UCSD-AML1 (cell line): ENCODE measurements at regions not wholly inside any gene's neighbourhood (a gene's known extent, or its start where the extent isn't known, plus 50 kb on each side); places are given as distances from the start of the nearest gene placed in this dataset.

Experiments used
- DNase-seq: peaks from one replicate; lab custom pipeline; 2025; ENCODE audit not compliant: unreplicated experiment; lab: John Stamatoyannopoulos, UW

DNA sequence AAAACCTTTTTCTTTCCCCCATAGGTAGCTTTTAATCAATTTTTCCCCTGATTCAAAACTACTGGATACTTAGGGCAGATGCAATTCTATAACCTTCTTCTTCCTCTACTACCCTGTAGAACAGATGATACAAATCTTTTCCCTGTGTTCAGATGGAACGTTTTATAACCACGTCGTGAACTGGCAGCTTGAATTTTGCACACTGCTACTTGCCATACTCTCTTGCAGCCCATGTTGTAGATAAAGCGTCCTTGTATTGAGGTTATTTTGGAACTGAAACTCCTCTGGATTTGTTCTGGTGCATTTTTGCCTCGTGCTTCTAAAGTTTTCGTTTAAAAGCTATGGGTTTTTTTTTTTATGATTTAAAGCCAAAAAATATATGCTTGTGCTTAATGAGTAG, 440.2 kb downstream of the RFPL4B start:
- DNase-seq = no peak

DNA sequence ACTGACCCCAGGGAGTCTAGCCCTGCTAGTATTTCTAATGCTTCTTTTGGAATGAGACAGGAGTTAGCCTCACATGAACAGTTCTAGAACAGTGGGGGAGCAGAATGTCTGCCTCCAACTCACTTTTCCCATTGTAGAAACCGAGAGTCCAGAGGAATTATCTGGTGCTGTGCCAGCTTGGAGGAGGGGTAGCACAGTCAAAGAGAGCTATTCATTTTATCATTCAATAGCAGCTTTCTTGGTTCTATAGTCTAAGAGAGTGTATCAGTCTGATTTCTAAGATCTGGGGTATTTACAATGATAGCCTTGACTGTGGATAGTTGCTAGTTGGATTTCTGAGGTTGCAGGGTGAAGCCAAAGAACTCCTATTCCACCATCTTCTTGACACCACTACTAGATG, 448.2 kb downstream of the RFPL4B start:
- no peak for DNase-seq

DNA sequence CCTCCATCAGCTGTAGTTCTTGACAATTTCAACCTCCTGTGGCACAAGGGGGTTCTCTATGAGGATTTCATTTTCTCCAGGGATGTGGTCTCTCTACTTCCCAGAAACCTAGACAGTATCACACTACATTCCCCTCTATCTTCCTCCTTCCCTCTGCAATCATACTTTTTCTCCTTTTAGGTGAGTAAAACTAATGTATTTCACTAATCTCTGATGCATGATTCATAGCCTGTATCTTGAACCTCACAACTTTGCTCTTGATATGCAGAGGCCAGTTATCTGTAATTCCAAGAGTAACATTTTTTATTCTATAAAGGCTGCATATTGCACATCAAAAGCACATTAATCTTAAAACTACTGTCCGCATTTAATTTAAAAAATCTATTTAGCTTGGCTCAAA, 449.6 kb downstream of the RFPL4B start:
- DNase-seq = no peak

DNA sequence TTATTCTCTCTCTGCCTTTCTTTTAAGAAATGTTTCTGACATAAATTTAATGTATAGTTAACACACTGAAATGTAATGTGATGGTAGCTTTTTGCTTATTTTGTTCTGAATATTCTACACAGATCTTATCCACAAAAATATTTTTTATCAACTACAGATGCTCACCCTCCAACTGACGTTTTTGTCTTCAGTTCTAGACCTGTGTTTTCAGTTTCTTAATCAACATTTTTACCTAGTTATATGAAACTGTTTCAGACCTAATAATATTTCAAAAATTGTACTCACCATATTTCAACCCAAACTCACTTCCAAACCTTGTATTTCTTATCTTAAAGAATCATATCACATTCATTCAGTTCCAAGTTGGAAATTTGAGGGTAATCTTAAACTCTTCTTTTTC, 452.8 kb downstream of the RFPL4B start:
- DNase-seq = no peak

DNA sequence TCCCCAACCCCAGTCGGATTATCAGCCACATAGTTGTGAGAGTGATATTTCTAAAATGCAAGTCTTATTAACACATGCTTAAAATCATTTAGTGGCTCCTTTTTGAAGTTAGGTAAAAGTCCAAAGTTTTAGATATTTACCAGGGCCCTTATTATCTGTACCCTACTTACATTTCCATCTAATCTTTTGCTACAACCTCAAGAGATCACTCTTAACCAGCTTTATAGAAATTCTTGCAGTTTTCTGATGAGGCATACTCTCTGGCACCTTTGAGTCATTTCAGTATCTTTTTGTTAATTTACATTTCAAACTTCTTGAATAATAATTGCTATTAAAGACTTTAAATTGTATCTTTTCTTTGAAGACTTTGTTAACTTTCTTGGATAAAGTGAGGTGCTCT, 453.3 kb downstream of the RFPL4B start:
- DNase-seq = no peak

DNA sequence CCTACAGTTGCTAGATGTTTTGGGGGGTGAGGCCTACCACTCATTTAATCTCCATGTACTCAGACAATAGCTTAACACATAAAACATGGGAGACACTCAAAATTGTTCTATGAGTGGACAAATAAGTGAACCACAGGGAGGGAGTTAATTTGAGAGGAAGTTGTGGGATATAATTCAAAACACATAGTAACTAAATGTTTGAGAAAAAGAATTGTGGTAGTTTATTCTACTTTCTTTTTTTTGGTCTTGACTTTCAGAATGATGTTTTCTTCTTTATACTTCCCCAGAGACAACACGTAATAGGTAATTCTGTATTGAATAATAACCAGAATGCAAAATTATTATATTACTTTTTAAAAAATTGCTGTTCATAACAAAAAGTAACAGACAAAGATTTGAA, 453.8 kb downstream of the RFPL4B start:
- no peak for DNase-seq

DNA sequence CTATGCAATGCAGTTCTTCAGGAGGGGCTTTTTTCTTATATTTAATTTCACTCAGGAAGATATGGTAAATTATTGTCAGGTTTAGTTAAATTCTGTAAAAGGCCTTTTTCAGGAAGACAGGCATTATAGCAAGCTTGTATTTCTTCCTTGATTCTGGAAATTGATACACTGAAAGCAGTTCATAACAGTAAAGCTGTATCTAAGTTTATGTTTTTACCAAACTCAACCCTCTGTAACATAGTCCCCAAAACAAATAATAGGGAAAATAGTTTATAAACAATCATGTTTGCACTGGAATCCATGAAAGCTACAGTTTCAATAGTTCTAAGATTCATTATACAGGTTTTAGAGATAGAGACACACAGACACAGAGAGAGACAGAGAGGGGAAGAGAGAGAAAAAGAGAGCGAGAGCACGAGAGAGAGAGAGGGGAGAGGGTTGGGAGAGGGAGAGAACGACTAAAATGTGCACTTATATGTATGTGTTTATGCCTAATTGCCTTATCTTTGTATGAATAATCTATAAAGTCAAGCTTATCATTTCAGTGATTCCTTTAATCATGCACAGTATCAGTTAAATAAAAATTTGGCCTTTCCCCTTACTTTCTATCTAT, 454.4 kb downstream of the RFPL4B start:
- DNase-seq = no peak

DNA sequence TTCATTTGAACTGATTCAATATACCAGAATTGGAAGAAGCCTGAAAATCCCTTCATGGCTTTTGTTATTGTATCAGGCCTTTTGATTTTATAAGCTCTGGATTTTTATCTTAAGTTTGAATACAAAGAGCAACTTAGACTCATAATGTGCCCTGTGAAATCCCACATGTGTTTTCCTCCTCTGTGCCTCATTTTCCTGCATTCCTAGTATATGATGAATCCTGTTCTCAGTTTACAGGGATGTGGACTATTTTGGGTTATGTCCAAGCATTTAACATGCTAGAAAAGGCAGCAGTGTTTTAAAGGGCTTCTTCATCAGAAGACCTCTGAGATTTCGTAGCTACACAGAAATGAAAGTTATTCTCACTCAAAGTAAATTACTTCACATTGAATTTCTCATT, 455.0 kb downstream of the RFPL4B start:
- no peak for DNase-seq

DNA sequence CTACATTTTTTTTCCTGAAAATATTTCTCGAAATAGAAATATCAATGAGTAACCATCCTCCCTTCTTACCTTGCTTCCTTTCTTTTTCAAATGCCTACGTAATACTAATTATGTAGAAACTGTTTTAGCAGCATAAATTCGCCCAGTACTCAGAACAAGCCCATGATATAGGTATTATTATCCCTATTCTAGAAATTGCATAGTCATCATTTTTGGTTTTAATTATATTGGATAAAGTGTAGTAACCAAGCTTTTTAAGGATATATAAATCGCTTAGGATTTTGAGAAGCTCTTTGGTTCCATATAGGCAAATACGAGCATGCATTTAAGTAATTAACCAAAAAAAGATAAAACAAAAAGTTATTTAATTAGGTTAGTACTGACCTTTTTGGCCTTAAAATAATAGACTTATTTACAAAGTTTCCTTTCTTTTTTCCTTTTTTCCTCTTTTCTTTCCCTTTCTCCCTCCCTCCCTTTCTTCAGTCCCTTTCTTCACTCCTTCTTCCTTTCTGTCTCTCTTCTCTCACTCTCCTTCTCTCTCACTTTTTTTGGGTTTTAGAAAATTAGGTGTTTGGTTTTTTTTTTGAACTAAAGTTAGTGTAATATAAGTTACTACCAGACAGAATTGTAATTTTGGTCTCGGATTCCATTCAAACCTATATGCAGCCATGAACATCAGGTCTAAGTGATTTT, 457.7 kb downstream of the RFPL4B start:
- no peak for DNase-seq

DNA sequence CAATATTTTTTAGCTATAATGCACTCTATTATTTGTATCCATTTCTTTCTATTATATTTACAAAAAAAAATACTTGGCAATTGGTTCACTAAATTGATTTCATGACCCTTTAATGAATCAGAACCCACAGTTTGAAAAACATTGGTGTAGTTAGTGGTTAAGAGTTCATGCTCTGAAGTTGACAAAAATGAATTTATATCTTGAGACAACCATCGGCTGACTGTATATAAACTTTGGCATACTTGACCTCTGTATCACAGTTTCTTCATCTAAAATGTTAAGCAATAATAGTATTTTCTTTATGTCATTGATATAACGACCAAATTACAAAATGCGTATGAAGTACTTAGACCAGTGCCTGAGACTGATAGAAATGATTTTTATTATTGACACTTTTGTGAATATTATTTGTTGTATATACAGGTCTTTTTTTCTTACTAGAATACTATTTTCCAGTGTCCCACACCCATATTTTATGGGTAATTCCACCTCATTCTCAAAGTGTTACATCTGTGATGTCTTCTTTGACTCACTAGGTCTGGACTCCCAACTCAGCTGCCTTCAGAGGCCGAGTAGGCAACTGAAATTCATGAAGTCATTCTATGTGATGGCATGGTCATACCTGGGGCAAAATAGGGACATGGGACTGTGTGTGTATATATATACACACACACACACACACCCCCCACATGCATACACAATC, 459.2 kb downstream of the RFPL4B start:
- no peak for DNase-seq

DNA sequence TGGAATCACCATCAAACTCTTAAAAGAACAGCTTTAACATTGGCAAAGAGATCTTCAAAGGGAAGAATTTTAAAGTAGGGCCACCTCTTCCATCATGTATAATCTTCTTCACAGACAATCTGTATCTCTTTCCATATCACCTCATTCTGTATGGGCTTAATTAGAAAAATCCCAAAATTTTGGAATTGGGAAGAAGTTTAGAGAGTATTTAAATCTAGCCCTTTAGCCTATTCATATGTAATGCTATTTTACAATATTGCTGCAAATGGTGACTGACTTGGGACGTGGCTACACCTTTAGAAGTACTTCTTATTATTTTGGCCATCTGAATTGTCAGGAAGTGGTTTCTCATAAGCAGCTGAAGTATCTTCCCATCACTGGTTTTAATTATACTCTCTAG, 474.3 kb downstream of the RFPL4B start:
- no peak for DNase-seq

DNA sequence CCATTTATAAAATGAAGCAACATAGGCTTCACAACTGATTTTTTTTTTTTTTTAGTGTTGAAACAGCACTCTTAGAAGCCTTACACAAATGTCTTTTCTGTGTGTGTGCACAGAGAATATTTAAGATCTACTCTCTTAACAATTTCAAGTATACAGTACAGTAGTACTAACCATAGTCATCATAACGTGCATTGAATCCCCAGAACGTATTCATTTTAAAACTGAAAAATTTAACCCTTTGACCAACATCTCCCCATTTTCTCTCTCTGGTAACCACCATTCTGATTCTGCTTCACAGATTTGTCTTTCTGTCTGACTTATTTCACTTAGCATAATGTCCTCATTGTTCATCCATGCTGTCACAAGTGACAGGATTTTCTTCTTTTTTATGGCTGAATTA, 475.6 kb downstream of the RFPL4B start:
- no peak for DNase-seq

DNA sequence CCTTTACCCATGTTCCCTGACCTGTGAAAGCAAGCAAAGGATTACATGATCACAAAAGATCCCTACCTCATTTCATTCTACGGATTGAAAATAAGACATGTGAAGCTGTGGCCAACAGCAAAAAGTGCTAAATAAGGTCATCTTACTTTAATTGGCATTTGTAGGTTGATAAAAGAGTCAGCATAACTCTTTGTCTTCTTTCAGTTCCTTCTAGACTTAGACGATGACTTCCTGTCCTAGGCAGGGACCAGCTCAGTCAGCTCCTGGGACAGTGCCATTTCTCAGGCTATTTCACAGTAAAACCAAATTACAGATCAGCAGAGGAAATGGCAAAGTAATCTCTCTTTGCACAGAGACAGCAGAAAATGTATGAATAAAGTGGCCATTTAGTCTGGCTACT, 480.7 kb downstream of the RFPL4B start:
- no peak for DNase-seq

DNA sequence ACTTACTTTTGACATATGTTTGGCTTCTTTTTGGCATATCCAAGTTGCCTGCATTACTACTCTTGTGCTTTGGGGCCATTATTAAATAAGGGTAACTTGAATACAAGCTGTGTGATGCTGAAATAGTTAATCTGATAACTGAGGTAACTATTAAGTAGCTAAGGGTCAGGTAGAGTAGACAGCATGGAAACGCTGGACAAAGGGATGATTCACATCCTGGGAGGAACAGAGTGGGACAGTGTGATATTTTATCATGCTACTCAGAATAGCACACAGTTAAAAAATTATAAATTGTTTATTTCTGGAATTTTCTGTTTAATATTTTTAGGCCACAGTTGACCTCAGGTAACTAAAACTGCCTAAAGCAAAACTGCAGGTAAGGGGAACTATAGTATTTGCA, 483.9 kb downstream of the RFPL4B start:
- DNase-seq = no peak

DNA sequence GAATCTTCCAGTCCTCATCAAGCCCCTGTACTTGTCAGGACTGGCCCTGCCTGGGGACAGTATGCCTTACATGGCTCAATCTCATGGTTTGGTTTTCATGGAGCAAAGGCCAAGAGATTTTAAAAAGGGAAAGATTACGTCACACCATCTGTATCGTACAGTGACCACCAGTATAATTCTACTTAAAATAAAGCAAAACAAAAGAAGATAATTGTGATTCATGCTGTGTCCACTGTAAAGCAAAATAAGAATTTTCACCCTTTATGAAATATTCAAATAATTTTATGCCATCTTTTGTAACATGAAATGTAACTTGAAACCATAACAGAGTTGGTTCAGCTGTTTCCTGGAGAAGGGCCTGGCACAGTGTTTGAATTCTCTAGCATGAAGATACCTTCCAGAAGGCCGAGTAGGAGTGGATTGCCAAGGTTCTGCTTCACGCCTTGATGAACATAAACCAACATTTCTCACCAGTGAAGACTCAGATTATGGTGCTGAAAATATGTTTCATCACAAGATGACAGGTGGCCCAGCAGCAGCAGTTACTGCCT, 486.5 kb downstream of the RFPL4B start:
- no peak for DNase-seq

DNA sequence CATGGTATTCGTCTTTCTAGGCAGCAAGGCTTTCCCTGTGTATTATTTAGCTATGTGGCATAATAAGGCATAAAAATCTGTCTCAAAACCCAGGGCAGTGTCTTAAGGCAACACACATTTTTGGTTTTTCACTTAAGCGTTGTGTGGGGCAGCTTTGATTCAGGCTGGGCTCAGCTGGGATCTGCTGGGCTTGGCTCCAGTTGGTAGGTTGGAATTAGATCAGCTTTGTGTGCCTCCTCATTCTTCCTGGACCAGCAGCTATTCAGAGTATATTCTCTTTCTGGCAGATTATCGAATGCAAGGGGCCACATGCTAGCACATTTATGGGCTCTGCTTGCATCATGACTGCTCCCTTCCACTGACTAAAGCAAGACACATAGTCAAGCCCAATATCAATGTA, 487.9 kb downstream of the RFPL4B start:
- DNase-seq = no peak

DNA sequence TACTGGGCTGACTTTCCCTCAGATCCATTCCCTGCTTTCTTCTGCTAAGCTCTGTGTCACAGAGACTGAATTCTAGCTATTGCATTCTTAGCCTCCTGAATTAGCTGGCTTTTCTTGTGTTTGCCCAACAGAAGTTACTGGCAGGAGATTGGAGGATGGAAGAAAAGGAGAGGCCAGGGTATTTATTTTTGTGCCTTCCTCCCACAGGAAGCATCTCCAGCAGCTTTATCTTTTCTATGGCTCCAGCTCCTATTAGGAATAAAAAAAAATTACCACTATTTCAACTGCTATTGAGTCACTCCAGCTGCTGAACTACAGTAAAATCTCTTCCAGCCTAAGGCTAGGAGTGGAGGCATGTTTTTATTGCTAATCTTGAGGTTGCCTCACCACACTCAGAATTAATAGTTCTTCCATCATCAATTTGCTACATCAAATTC, 492.4 kb downstream of the RFPL4B start:
- DNase-seq = no peak

DNA sequence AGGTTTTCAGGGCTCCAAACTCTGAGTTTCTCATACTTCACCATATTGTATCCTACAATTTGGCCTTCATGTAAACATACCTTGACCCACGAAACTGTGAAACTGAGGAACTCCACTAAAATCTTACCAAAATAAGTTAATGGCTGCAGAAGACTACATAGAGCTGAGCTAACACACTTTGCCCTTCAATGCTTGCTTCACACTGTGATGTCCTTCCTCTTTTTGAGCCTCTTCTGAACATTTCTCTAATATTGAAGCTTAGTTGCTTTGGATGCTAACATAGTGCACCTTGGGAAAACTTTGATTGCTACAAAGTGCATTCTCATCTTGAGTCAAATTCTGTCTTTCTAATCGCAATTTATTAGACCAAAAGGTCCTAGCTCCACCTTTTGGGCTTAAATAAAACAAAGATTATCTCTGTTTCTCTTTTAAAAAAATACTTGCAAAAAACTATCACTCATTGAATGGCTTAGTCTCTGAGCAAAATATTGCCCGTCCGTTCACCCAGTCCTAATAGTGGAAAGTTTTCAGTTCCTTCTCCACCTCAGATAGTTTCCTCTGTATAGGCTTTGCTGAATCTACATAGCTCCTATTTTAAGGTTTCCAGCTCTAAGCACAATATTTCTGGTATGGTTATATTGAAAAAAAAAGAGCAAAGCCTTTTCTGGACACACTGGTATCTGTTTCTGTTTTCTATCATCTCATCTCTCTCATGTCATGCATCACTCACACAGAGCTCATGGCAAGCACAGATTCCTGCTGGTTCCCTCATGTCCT, 494.6 kb downstream of the RFPL4B start:
- DNase-seq = no peak

DNA sequence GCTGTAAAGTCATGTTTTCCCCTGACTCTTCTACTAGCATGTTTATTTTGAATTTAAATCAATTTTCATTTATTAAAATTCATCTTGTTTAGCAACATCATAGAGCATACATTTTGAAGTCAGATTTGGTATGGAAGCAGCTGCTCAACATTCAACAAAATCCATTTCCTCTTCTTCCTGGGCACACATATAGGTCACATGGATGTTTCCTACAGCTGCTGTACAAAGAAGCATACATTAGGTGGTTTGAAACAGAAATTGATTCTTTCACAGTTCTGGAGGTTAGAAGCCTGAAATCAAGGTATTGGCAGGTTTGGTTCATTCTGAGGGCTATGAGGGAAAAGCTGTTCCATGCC, 495.2 kb downstream of the RFPL4B start:
- no peak for DNase-seq

DNA sequence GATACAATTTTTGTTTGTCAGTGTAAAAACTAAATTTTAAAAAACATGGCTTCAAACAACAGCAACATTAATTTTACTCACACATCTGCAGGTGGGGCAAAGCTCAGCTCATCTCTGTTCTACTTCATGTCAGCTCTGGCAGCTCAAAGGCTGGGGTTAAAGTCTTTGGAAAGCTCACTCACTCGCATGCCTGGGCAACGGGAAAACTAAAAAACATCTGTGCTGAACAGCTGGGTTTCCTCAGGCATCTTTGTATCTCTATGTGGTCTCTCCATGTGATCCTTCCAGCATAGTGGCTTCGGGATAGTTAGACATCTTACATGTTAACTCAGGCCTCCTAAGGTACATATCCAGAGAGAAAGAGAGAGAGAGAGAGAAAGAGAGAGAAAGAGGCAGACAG, 499.6 kb downstream of the RFPL4B start:
- no peak for DNase-seq

DNA sequence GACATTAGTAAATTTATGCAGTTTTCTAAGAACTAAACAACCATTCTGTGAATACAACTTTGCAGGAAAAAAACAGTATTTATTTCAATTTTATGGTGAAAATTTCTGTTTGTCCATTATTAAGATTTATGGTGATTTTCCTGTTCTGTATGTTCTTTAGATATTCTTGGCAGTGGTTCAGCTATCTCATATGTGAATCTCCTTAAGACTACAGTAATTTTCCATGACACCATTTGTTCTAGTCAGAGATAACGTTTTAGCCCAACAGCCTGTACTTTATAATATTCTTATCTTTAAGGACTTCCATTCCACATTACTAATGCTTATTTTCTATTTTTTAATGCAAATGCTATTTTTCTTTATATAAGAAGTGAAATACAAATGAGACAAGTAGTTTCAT, 504.0 kb downstream of the RFPL4B start:
- DNase-seq = no peak

DNA sequence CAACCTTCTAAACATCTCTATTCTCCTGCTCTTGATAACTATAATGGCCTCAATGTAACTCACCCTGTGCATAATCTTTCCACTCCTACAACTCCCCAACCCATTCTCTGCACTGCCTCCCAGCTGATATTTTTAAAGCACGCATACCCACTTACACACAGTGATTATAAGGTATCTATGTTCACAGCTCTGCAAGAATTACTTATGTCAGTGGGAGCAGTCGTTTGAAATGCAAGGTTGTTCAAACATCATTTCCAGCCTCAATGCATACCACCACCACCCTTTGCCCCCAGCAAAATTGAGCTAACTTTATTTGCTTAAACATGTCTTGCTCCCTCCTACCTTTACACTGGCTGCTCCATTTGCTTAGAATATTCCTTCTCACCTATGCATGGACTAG, 506.0 kb downstream of the RFPL4B start:
- no peak for DNase-seq
